Naive thymus-derived CD4-positive, alpha-beta T cell (primary cell): ENCODE measurements at regions not wholly inside any gene's neighbourhood (a gene's known extent, or its start where the extent isn't known, plus 50 kb on each side); places are given as distances from the start of the nearest gene placed in this dataset.

Experiments used
- ATAC-seq: fragments of 150-1000 bp; cut with Tn5 transposase; 2 replicates; pipeline ENCODE4 v1.10.0; 2021; ENCODE audit warnings: mild to moderate bottlenecking, moderate library complexity
- CTCF ChIA-PET: fragments of 350-600 bp; sonication (Branson Sonifier 250); formaldehyde crosslinking; loops from one replicate; lab custom pipeline; 2021; ENCODE audit warnings: antibody characterized with exemption; lab: Charles Lee
- POLR2A ChIA-PET: fragments of 350-600 bp; sonication (Branson Sonifier 250); formaldehyde crosslinking; loops from one replicate; lab custom pipeline; 2021; ENCODE audit warnings: antibody characterized with exemption, inconsistent platforms; lab: Charles Lee
- DNase-seq, 9 donors: peaks; one replicate each; pipeline versions ENCODE4 v3.0.0 to v3.0.0-alpha.2; 2020 to 2022; ENCODE audit warnings: mixed read lengths in 1 of 9
- H3K27ac ChIP-seq: one replicate; pipeline ENCODE4 v1.7.0; 2013; ENCODE audit warnings: mild to moderate bottlenecking, low read depth, low read length, moderate library complexity
- H3K27me3 ChIP-seq, 2 donors: one replicate each; pipeline ENCODE4 v1.7.0; 2013; ENCODE audit warnings: low read length in 2 of 2, mild to moderate bottlenecking in 2 of 2, moderate library complexity in 2 of 2; ENCODE audit not compliant: control insufficient read depth in 2 of 2, insufficient read depth in 2 of 2
- H3K36me3 ChIP-seq, 3 experiments: 1 replicate in 2 of 3; 2 replicates in 1 of 3; pipeline ENCODE4 v1.7.0; 2013; ENCODE audit warnings: low read length in 3 of 3, mild to moderate bottlenecking in 3 of 3, moderate library complexity in 1 of 3; ENCODE audit not compliant: insufficient read depth in 3 of 3, control insufficient read depth in 2 of 3
- H3K4me1 ChIP-seq, 2 donors: one replicate each; pipeline ENCODE4 v1.7.0; 2013; ENCODE audit warnings: low read length in 2 of 2, mild to moderate bottlenecking in 2 of 2, moderate library complexity in 1 of 2; ENCODE audit not compliant: control insufficient read depth in 2 of 2, insufficient read depth in 2 of 2
- H3K4me3 ChIP-seq: 2 replicates; pipeline ENCODE4 v1.7.0; 2013; ENCODE audit warnings: mild to moderate bottlenecking, low read length
- H3K9me3 ChIP-seq, 3 experiments: 1 replicate in 2 of 3; 2 replicates in 1 of 3; pipeline ENCODE4 v1.7.0; 2013; ENCODE audit warnings: low read length in 3 of 3; ENCODE audit not compliant: control insufficient read depth in 2 of 3
- H3K27ac Mint-ChIP-seq, 9 donors: one replicate each; pipeline ENCODE4 v1.8.0; 2020 to 2022; ENCODE audit warnings: mixed read lengths in 9 of 9, mild to moderate bottlenecking in 8 of 9, moderate library complexity in 5 of 9, inconsistent platforms in 2 of 9
- H3K27me3 Mint-ChIP-seq, 5 donors: one replicate each; pipeline ENCODE4 v1.8.0; 2021 to 2022; ENCODE audit warnings: mixed read lengths in 5 of 5, mild to moderate bottlenecking in 1 of 5
- H3K36me3 Mint-ChIP-seq, 5 donors: one replicate each; pipeline ENCODE4 v1.8.0; 2020 to 2022; ENCODE audit warnings: mixed read lengths in 5 of 5, mild to moderate bottlenecking in 3 of 5, inconsistent platforms in 1 of 5
- H3K4me1 Mint-ChIP-seq, 7 donors: one replicate each; pipeline ENCODE4 v1.8.0; 2020 to 2022; ENCODE audit warnings: mixed read lengths in 7 of 7, mild to moderate bottlenecking in 3 of 7, inconsistent platforms in 1 of 7
- H3K4me3 Mint-ChIP-seq, 10 donors: one replicate each; pipeline ENCODE4 v1.8.0; 2020 to 2022; ENCODE audit warnings: mild to moderate bottlenecking in 10 of 10, mixed read lengths in 10 of 10, moderate library complexity in 6 of 10, inconsistent platforms in 2 of 10
- H3K9me3 Mint-ChIP-seq, 11 donors: one replicate each; pipeline ENCODE4 v1.8.0; 2020 to 2022; ENCODE audit warnings: mixed read lengths in 11 of 11, mild to moderate bottlenecking in 4 of 11, inconsistent platforms in 1 of 11, moderate library complexity in 1 of 11
- intact Hi-C, 2 donors: fragments of 100-400 bp; cut with micrococcal nuclease; formaldehyde crosslinking; loops; one replicate each; pipeline ENCODE4 v1.15.1; 2023

GRCh38 chr20:62572980-62573379, 69.3 kb upstream of the SLCO4A1 start:
- Histone ChIP-seq H3K4me1 (no peaks in the 10 kb centered on the region), H3K36me3 (no peaks in the 10 kb centered on the region), H3K9me3 (no peaks in the 10 kb centered on the region), H3K27ac (no peak overlapping the region), H3K27me3 (peaks cover 0 to 4% of the 10 kb centered on the region in 2 donors), H3K4me3 (no peak overlapping the region)
- Mint-ChIP-seq H3K27ac (no peak overlapping the region), H3K27me3 (peaks cover 16 to 47% (median 21%) of the 10 kb centered on the region in 5 donors), H3K4me1 (peaks cover 0 to 4% (median 3%) of the 10 kb centered on the region in 7 donors), H3K36me3 (no peaks in the 10 kb centered on the region), H3K9me3 (peaks cover 0 to 6% (median 0%) of the 10 kb centered on the region in 11 donors), H3K4me3 (no peak overlapping the region)
- ATAC-seq (no peak), DNase-seq (no peak)
- ChIA-PET CTCF (no interaction called here), POLR2A (no interaction called here)
- intact Hi-C loops: no loop called here

GRCh38 chr20:62573817-62574216, 68.5 kb upstream of the SLCO4A1 start:
- Mint-ChIP-seq H3K4me1 (peaks cover 0 to 4% (median 3%) of the 10 kb centered on the region in 7 donors), H3K36me3 (no peaks in the 10 kb centered on the region), H3K27ac (no peak overlapping the region), H3K27me3 (peaks cover 19 to 51% (median 27%) of the 10 kb centered on the region in 5 donors), H3K9me3 (peaks cover 0 to 8% (median 0%) of the 10 kb centered on the region in 11 donors), H3K4me3 (no peak overlapping the region)
- Histone ChIP-seq H3K4me1 (no peaks in the 10 kb centered on the region), H3K9me3 (no peaks in the 10 kb centered on the region), H3K27me3 (peaks cover 0 to 4% of the 10 kb centered on the region in 2 donors), H3K4me3 (no peak overlapping the region), H3K36me3 (no peaks in the 10 kb centered on the region), H3K27ac (no peak overlapping the region)
- ATAC-seq (no peak), DNase-seq (no peak)
- intact Hi-C loops: no loop called here
- ChIA-PET POLR2A (no interaction called here), CTCF (no interaction called here)

GRCh38 chr20:62574230-62574993, 67.9 kb upstream of the SLCO4A1 start:
- intact Hi-C loops: no loop called here
- ATAC-seq: no peak
- CTCF ChIA-PET: no interaction called here
- H3K27ac ChIP-seq: no peak overlapping the region
- peaks cover 24 to 53% (median 32%) of the 10 kb centered on the region in 5 donors for H3K27me3 Mint-ChIP-seq
- H3K4me1 ChIP-seq: no peaks in the 10 kb centered on the region
- peaks cover 0 to 9% (median 0%) of the 10 kb centered on the region in 11 donors for H3K9me3 Mint-ChIP-seq
- POLR2A ChIA-PET: no interaction called here
- no peak overlapping the region for H3K27ac Mint-ChIP-seq
- no peaks in the 10 kb centered on the region for H3K36me3 ChIP-seq
- no peaks in the 10 kb centered on the region for H3K9me3 ChIP-seq
- peaks cover 0 to 9% (median 3%) of the 10 kb centered on the region in 7 donors for H3K4me1 Mint-ChIP-seq
- H3K27me3 ChIP-seq: peaks cover 0 to 4% of the 10 kb centered on the region in 2 donors
- no peaks in the 10 kb centered on the region for H3K36me3 Mint-ChIP-seq
- no peak for DNase-seq
- no peak overlapping the region for H3K4me3 Mint-ChIP-seq
- H3K4me3 ChIP-seq: no peak overlapping the region

GRCh38 chr20:62575976-62576722, 66.2 kb upstream of the SLCO4A1 start:
- Mint-ChIP-seq H3K4me1 (peaks cover 0 to 11% (median 2%) of the 10 kb centered on the region in 7 donors), H3K4me3 (no peak overlapping the region)

GRCh38 chr20:62576815-62577489, 65.4 kb upstream of the SLCO4A1 start:
- H3K4me3 Mint-ChIP-seq: no peak overlapping the region
- ChIA-PET CTCF (no interaction called here), POLR2A (interaction anchor here (0.9 kb wide), 1 partner anchor 75 kb away, joined by 3 read pairs; no protein-coding TSS in a partner anchor)
- H3K27ac Mint-ChIP-seq: no peak overlapping the region
- intact Hi-C loops: no loop called here
- peaks cover 35 to 61% (median 44%) of the 10 kb centered on the region in 5 donors for H3K27me3 Mint-ChIP-seq
- H3K9me3 Mint-ChIP-seq: peaks cover 0 to 6% (median 0%) of the 10 kb centered on the region in 11 donors
- peaks cover 0 to 8% (median 0%) of the 10 kb centered on the region in 7 donors for H3K4me1 Mint-ChIP-seq
- H3K36me3 Mint-ChIP-seq: peaks cover 0 to 3% (median 0%) of the 10 kb centered on the region in 5 donors
- no peak overlapping the region for H3K4me3 ChIP-seq
- H3K4me1 ChIP-seq: no peaks in the 10 kb centered on the region
- no peak for DNase-seq
- peaks cover 0 to 9% of the 10 kb centered on the region in 2 donors for H3K27me3 ChIP-seq
- H3K27ac ChIP-seq: no peak overlapping the region
- H3K36me3 ChIP-seq: no peaks in the 10 kb centered on the region
- H3K9me3 ChIP-seq: no peaks in the 10 kb centered on the region
- no peak for ATAC-seq

More at GRCh38 chr20:62575976-62576722, 66.2 kb upstream of the SLCO4A1 start:
- H3K27me3 Mint-ChIP-seq: peaks cover 33 to 60% (median 40%) of the 10 kb centered on the region in 5 donors
- Histone ChIP-seq H3K36me3 (no peaks in the 10 kb centered on the region), H3K27ac (no peak overlapping the region), H3K4me3 (no peak overlapping the region), H3K4me1 (no peaks in the 10 kb centered on the region), H3K27me3 (peaks cover 0 to 9% of the 10 kb centered on the region in 2 donors), H3K9me3 (no peaks in the 10 kb centered on the region)
- ATAC-seq: no peak
- POLR2A ChIA-PET: no interaction called here
- intact Hi-C loops: no loop called here
- H3K27ac Mint-ChIP-seq: no peak overlapping the region
- CTCF ChIA-PET: no interaction called here
- DNase-seq: no peak
- peaks cover 0 to 7% (median 0%) of the 10 kb centered on the region in 11 donors for H3K9me3 Mint-ChIP-seq
- H3K36me3 Mint-ChIP-seq: peaks cover 0 to 3% (median 0%) of the 10 kb centered on the region in 5 donors

- peaks cover 0 to 6% (median 0%) of the 10 kb centered on the region in 11 donors for H3K9me3 Mint-ChIP-seq
- DNase-seq (no peak), ATAC-seq (no peak)
- H3K27me3 Mint-ChIP-seq: peaks cover 37 to 62% (median 46%) of the 10 kb centered on the region in 5 donors
- ChIA-PET POLR2A (interaction anchor here (0.9 kb wide), 1 partner anchor 74 kb away, joined by 3 read pairs; no protein-coding TSS in a partner anchor), CTCF (no interaction called here)
- H3K27ac Mint-ChIP-seq: no peak overlapping the region
- H3K4me3 Mint-ChIP-seq: no peak overlapping the region
- no peaks in the 10 kb centered on the region for H3K36me3 ChIP-seq
- intact Hi-C loops: no loop called here
- peaks cover 0 to 9% of the 10 kb centered on the region in 2 donors for H3K27me3 ChIP-seq
- no peak overlapping the region for H3K4me3 ChIP-seq
- H3K27ac ChIP-seq: no peak overlapping the region
- peaks cover 0 to 3% (median 0%) of the 10 kb centered on the region in 5 donors for H3K36me3 Mint-ChIP-seq
- H3K9me3 ChIP-seq: no peaks in the 10 kb centered on the region
- H3K4me1 ChIP-seq: no peaks in the 10 kb centered on the region
- peaks cover 0 to 10% (median 0%) of the 10 kb centered on the region in 7 donors for H3K4me1 Mint-ChIP-seq
Observed at GRCh38 chr20:62577490-62577836, 64.8 kb upstream of the SLCO4A1 start.
